HEK293 (cell line): ENCODE measurements at regions not wholly inside any gene's neighbourhood (a gene's known extent, or its start where the extent isn't known, plus 50 kb on each side); places are given as distances from the start of the nearest gene placed in this dataset.

Experiments
- CTCF ChIA-PET: fragments of 350-600 bp; formaldehyde crosslinking; extraction: SDS; loops from one replicate; lab custom pipeline; 2021; ENCODE audit warnings: antibody characterized with exemption; lab: Yijun Ruan, JAX
- POLR2A ChIA-PET: fragments of 300-600 bp; formaldehyde crosslinking; extraction: SDS; loops from one replicate; lab custom pipeline; 2020; ENCODE audit warnings: antibody characterized with exemption, inconsistent platforms; lab: Yijun Ruan, JAX
- H3K27ac ChIP-seq: fragments of 200-500 bp; sonication (Bioruptor generic); 2 replicates; pipeline ENCODE4 v1.5.1; 2014; ENCODE audit warnings: low read depth, low read length, control low read depth, inconsistent platforms; ENCODE audit errors: extremely low read depth
- H3K36me3 ChIP-seq, 2 experiments: fragments of 200-500 bp in 1 of 2; sonication (Bioruptor generic) in 1 of 2; 1 replicate in 1 of 2; 2 replicates in 1 of 2; pipeline ENCODE4 v1.5.1; 2014 to 2017; ENCODE audit warnings: inconsistent platforms in 2 of 2, low read length in 2 of 2; ENCODE audit not compliant: control insufficient read depth in 2 of 2, insufficient read depth in 1 of 2
- H3K4me1 ChIP-seq: fragments of 200-500 bp; sonication (Bioruptor generic); 2 replicates; pipeline ENCODE4 v1.5.1; 2014; ENCODE audit warnings: mild to moderate bottlenecking, low read length, inconsistent platforms; ENCODE audit not compliant: control insufficient read depth, insufficient read depth
- H3K4me3 ChIP-seq: 2 replicates; pipeline ENCODE4 v1.5.1; 2011; ENCODE audit warnings: low read depth, mild to moderate bottlenecking, control low read depth, low read length, moderate library complexity
- H3K9me3 ChIP-seq: fragments of 200-500 bp; sonication (Bioruptor generic); 2 replicates; pipeline ENCODE4 v1.5.1; 2014; ENCODE audit warnings: low read depth, low read length, inconsistent platforms; ENCODE audit not compliant: control insufficient read depth, insufficient read depth
- CTCF ChIP-seq: fragments of 450-650 bp; formaldehyde crosslinking; IDR thresholded peaks from 2 replicates; pipeline ENCODE4 v1.5.1; 2016; ENCODE audit warnings: missing biosample characterization, missing genetic modification characterization
- HOXD13 ChIP-seq: sonication (generic); formaldehyde crosslinking; IDR thresholded peaks from 2 replicates; pipeline ENCODE4 v1.8.0; 2022; ENCODE audit warnings: missing genetic modification reagents, borderline replicate concordance
- INSM2 ChIP-seq: fragments of 450-650 bp; formaldehyde crosslinking; IDR thresholded peaks from 2 replicates; pipeline ENCODE4 v1.5.1; 2016; ENCODE audit warnings: missing biosample characterization, missing genetic modification characterization
- PRDM4 ChIP-seq: fragments of 450-650 bp; formaldehyde crosslinking; IDR thresholded peaks from 2 replicates; pipeline ENCODE4 v1.5.1; 2017; ENCODE audit warnings: missing biosample characterization, missing genetic modification characterization
- YY2 ChIP-seq: fragments of 450-650 bp; formaldehyde crosslinking; IDR thresholded peaks from 2 replicates; pipeline ENCODE4 v1.5.1; 2016; ENCODE audit warnings: missing biosample characterization, missing genetic modification characterization
- ZBTB11 ChIP-seq: fragments of 450-650 bp; formaldehyde crosslinking; conservative IDR thresholded peaks from 2 replicates; pipeline ENCODE4 v1.5.1; 2016; ENCODE audit warnings: low read depth, missing biosample characterization, missing genetic modification characterization
- ZBTB49 ChIP-seq: fragments of 450-650 bp; formaldehyde crosslinking; IDR thresholded peaks from 2 replicates; pipeline ENCODE4 v1.5.1; 2016; ENCODE audit warnings: missing biosample characterization, missing genetic modification characterization, low read depth
- ZNF132 ChIP-seq: fragments of 450-650 bp; formaldehyde crosslinking; IDR thresholded peaks from 2 replicates; pipeline ENCODE4 v1.5.1; 2017; ENCODE audit warnings: missing biosample characterization, missing genetic modification characterization, borderline replicate concordance
- ZNF140 ChIP-seq: fragments of 450-650 bp; formaldehyde crosslinking; IDR thresholded peaks from 2 replicates; pipeline ENCODE4 v1.5.1; 2016; ENCODE audit warnings: missing biosample characterization, missing genetic modification characterization
- ZNF280D ChIP-seq: fragments of 450-650 bp; formaldehyde crosslinking; IDR thresholded peaks from 2 replicates; pipeline ENCODE4 v1.5.1; 2016; ENCODE audit warnings: missing biosample characterization, missing genetic modification characterization
- ZNF350 ChIP-seq: fragments of 450-650 bp; formaldehyde crosslinking; IDR thresholded peaks from 2 replicates; pipeline ENCODE4 v1.5.0; 2017; ENCODE audit warnings: missing biosample characterization, mild to moderate bottlenecking, missing genetic modification characterization
- ZNF701 ChIP-seq: fragments of 450-650 bp; formaldehyde crosslinking; IDR thresholded peaks from 2 replicates; pipeline ENCODE4 v1.5.1; 2016; ENCODE audit warnings: missing biosample characterization, missing genetic modification characterization
- ZNF76 ChIP-seq: fragments of 450-650 bp; formaldehyde crosslinking; IDR thresholded peaks from 2 replicates; pipeline ENCODE4; 2016; ENCODE audit warnings: low read depth, missing biosample characterization, missing genetic modification characterization, borderline replicate concordance
- ZSCAN4 ChIP-seq: fragments of 450-650 bp; formaldehyde crosslinking; IDR thresholded peaks from 2 replicates; pipeline ENCODE4 v1.5.1; 2017; ENCODE audit warnings: missing biosample characterization, missing genetic modification characterization
- ZXDB ChIP-seq: fragments of 450-650 bp; formaldehyde crosslinking; IDR thresholded peaks from 2 replicates; pipeline ENCODE4 v1.5.1; 2016; ENCODE audit warnings: missing biosample characterization, missing genetic modification characterization

- Histone ChIP-seq H3K36me3 (no peaks in the 10 kb centered on the region), H3K4me3 (no peak overlapping the region), H3K9me3 (no peaks in the 10 kb centered on the region), H3K4me1 (no peaks in the 10 kb centered on the region), H3K27ac (no peak overlapping the region)
- POLR2A ChIA-PET: no interaction called here
- CTCF ChIA-PET: interaction anchor here (0.5 kb wide), 1 partner anchor 240 kb away, joined by 4 read pairs; no protein-coding TSS in a partner anchor
- TF ChIP-seq PRDM4 (no peak), ZXDB (tag by site-specific recombination) (no peak), ZBTB11 (no peak), ZNF140 (tag by site-specific recombination) (no peak), ZNF76 (tag by site-specific recombination) (no peak), HOXD13 (CRISPR knock-in tag) (no peak), ZNF280D (tag by site-specific recombination) (no peak), ZNF132 (tag by site-specific recombination) (no peak), INSM2 (no peak), CTCF (tag by site-specific recombination) (no peak), ZBTB49 (tag by site-specific recombination) (no peak), YY2 (tag by site-specific recombination) (no peak), ZNF701 (no peak), ZNF350 (tag by site-specific recombination) (no peak), ZSCAN4 (tag by site-specific recombination) (no peak)
Measured at GRCh38 chr13:80117515-80117914, 223.4 kb downstream of the SPRY2 start.
